HG03575 (cell line): ENCODE measurements at regions not wholly inside any gene's neighbourhood (a gene's known extent, or its start where the extent isn't known, plus 50 kb on each side); places are given as distances from the start of the nearest gene placed in this dataset.

Source experiments
- ATAC-seq: cut with Tn5 transposase; IDR thresholded peaks from one replicate; pipeline ENCODE4 v1.9.1; 2021; ENCODE audit not compliant: unreplicated experiment, insufficient number of reproducible peaks, low FRiP score; ENCODE audit errors: extremely low read depth

DNA sequence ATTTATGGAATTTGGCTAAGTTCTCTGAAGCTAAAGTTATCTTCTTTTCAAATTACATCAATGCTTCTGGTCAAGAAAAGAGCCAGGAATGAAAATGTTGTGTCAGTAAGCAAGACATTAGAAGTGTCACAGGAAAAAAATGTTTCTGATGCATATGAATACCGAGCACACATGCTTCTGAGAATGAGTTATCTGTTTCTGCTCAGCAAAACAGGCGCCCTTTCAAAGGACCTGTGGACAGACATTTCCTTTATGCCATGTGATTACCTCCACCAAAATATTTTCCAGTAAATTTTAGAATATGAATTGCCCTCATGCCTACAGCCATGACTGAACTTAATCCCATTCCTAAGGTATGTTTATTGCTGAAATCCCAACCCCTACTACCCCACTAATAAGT lies 55.4 kb upstream of the RNF180 start:
- no peak for ATAC-seq

DNA sequence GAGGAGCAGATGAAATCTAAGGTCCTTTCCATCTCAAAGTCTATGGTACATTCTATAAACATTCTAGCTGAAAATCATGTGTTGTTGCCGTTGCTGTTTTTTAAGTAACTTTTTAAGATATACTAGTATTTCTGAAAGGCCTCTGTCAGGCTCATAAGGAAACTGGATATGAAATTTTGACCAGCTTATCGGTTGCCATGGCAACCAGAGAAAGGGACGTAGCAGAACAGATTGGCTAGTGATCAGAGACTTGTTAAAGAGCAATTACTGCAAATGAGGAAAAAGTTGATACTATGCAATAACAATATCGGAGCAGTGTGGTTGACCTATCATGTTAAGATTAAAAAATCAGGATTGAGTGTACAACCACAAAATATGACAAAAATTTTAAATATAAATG lies 57.0 kb upstream of the RNF180 start:
- no peak for ATAC-seq

DNA sequence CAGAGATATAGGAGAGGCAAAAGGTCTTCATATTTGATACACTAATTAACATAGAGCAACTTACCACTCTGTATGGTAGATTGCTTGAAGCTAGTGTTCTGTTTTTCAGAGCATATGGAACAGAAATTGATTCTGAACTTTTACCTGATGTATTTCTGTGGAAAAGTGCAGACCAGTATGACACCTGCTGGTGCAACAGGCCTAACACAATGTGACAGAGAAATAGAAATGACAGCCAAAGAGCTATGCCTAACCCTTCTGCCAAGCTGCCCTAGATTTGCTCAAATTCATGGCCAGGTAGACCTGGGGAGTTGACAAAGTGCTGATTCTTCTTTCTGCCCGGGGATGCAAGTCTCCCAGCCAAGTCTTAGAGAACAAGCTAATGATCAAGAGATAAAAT lies 65.4 kb upstream of the RNF180 start:
- ATAC-seq = no peak

- ATAC-seq = no peak
Observed at GRCh38 chr5:64096771-64097170, 68.9 kb upstream of the RNF180 start.

GRCh38 chr5:64077589-64077988 lies 88.1 kb upstream of the RNF180 start:
- no peak for ATAC-seq

DNA sequence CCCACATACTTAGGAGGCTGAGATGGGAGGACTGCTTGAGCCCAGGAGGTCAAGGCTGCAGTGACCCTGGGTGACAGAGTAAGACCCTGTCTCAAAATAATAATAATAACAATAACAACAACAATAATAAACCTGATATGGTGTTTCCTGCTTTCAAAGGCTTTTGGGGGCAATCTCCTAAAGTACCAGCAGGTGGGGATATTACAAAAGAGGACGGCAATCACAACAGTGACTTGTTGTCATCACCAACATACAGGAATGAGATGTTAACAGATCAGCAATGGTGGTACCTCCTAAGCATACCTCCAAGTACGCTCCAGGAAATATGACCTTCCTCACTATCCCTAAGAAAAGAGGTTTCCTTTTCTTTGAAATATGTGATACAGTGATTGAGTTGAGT lies 91.1 kb upstream of the RNF180 start:
- peak; percentile 70 for ATAC-seq

DNA sequence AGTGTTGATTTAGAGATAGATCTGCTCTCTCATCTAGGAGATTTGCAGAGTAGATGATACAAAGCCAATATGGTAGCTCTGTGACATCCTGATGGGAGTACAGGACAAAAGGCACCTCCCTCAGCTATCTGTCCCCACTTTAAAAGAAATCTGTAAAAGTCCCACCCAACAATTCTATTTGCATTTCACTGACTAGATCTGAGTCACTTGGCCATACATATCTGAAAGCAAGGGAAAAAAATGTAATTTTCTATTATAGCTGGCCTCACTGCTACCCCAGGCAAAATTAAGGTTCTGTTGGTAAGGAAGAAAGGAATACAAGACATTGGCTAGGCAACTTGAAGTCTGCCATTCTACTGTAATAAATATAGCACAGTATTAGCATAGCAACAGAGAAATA lies 96.2 kb upstream of the RNF180 start:
- no peak for ATAC-seq

GRCh38 chr5:64050296-64050695 lies 88.1 kb upstream of the HTR1A start:
- ATAC-seq = no peak

GRCh38 chr5:64040490-64040889 lies 78.2 kb upstream of the HTR1A start:
- no peak for ATAC-seq

GRCh38 chr5:64026493-64026892 lies 64.2 kb upstream of the HTR1A start:
- ATAC-seq = no peak

- no peak for ATAC-seq
Observed at GRCh38 chr5:64019746-64020145, 57.5 kb upstream of the HTR1A start.

DNA sequence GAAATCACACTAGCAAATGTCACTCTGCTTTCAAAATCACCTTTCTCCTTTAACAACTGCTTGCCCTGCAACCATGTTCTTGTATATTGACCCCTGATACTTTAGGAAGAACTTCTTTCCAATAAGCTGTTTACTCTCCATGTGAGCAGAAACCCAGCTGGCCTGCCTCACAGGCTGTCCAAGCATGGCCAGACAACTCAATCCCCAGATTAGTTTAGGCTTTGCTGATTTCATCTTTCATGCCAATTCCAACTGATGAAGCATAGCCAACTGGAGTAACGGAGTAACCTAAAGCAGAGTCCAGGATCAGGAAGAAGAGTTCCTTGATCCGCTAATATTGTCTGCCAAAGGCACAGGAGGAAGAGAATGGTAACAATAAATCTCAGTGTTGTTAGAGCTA lies 56.7 kb upstream of the HTR1A start:
- ATAC-seq = no peak

GRCh38 chr5:64015824-64016223 lies 53.6 kb upstream of the HTR1A start:
- ATAC-seq = no peak
